Smooth muscle cell (in vitro differentiated cells): ENCODE measurements at regions not wholly inside any gene's neighbourhood (a gene's known extent, or its start where the extent isn't known, plus 50 kb on each side); places are given as distances from the start of the nearest gene placed in this dataset.

Experiments used
- DNase-seq: peaks from one replicate; lab custom pipeline; 2025; ENCODE audit not compliant: unreplicated experiment; lab: John Stamatoyannopoulos, UW
- H2AFZ ChIP-seq: fragments of 200-600 bp; sonication (generic); 2 replicates; pipeline ENCODE4 v1.6.0; 2016; ENCODE audit warnings: antibody characterized with exemption, low read depth, mild to moderate bottlenecking
- H3F3A ChIP-seq: fragments of 200-600 bp; sonication (generic); 2 replicates; pipeline ENCODE4 v1.6.0; 2017; ENCODE audit warnings: antibody characterized with exemption, low read depth
- H3K27ac ChIP-seq: fragments of 200-600 bp; sonication (generic); 2 replicates; pipeline ENCODE4 v1.5.1; 2016; ENCODE audit warnings: low read depth, mild to moderate bottlenecking
- H3K27me3 ChIP-seq: fragments of 200-600 bp; sonication (generic); 2 replicates; pipeline ENCODE4 v1.6.1; 2016; ENCODE audit warnings: low read depth, mild to moderate bottlenecking
- H3K36me3 ChIP-seq: fragments of 200-600 bp; sonication (generic); 2 replicates; pipeline ENCODE4 v1.5.1; 2016; ENCODE audit warnings: low read depth
- H3K4me1 ChIP-seq: fragments of 200-600 bp; sonication (generic); 2 replicates; pipeline ENCODE4 v1.5.1; 2016; ENCODE audit warnings: low read depth
- H3K4me2 ChIP-seq: fragments of 200-600 bp; sonication (generic); 2 replicates; pipeline ENCODE4 v1.6.0; 2016; ENCODE audit warnings: mild to moderate bottlenecking
- H3K4me3 ChIP-seq: fragments of 200-600 bp; sonication (generic); 2 replicates; pipeline ENCODE4 v1.5.1; 2016; ENCODE audit warnings: mild to moderate bottlenecking
- H3K79me2 ChIP-seq: fragments of 200-600 bp; sonication (generic); 2 replicates; pipeline ENCODE4 v1.6.0; 2016; ENCODE audit warnings: low read depth, mild to moderate bottlenecking
- H3K9ac ChIP-seq: fragments of 200-600 bp; sonication (generic); 2 replicates; pipeline ENCODE4 v1.6.0; 2016; ENCODE audit warnings: low read depth
- H3K9me3 ChIP-seq: fragments of 200-600 bp; sonication (generic); replicated peaks from 2 replicates; pipeline ENCODE4 v1.5.1; 2016; ENCODE audit warnings: low read depth
- H4K20me1 ChIP-seq: fragments of 200-600 bp; sonication (generic); 2 replicates; pipeline ENCODE4 v1.6.0; 2016; ENCODE audit warnings: low read depth
- WGBS: methylation state at CpG from one replicate; pipeline ENCODE4 v1.1.7; 2016; ENCODE audit warnings: low lambda C conversion rate; 5-methylcytosine and 5-hydroxymethylcytosine counted together
- TF ChIP-seq, protein P1 (sequence below): fragments of 200-600 bp; sonication (generic); IDR thresholded peaks from 2 replicates; pipeline ENCODE4 v1.5.1; 2017; ENCODE audit warnings: borderline replicate concordance, mild to moderate bottlenecking, antibody characterized with exemption; ENCODE audit not compliant: insufficient read depth, poor library complexity, severe bottlenecking

DNA sequence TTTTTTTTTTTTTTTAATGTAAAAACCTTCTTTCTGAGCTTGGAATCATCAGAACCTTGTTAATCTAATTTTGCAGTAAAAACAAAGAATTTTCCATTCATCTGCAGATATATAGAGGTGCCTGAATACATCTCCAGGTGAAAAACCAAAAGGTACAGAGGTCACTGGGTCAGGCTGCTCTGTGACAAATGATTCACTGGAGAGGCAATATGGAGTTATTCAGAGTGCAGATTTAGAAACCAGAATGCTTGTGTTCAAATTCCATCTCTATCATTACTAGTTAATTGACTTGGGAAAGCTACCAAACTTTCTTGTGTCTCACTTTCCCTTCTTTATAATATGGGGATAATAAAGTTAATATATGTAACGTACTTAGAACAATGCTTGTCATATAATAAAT, 51.5 kb upstream of the C1orf53 start:
- no peaks in the 10 kb centered on the region for H3K36me3 ChIP-seq
- no peaks in the 10 kb centered on the region for H3K9me3 ChIP-seq
- H3K27me3 ChIP-seq, result no peaks in the 10 kb centered on the region
- no peaks in the 10 kb centered on the region for H4K20me1 ChIP-seq
- H3F3A ChIP-seq, result no peaks in the 10 kb centered on the region
- H3K27ac ChIP-seq, result no peak overlapping the region
- H3K9ac ChIP-seq, result no peak overlapping the region
- DNase-seq, result no peak
- 90% methylated on average over 1 of the region's 1 CpG for WGBS
- H3K4me3 ChIP-seq, result no peak overlapping the region
- H3K4me2 ChIP-seq, result peak overlapping the region; percentile 63
- TF ChIP-seq, protein P1, sequence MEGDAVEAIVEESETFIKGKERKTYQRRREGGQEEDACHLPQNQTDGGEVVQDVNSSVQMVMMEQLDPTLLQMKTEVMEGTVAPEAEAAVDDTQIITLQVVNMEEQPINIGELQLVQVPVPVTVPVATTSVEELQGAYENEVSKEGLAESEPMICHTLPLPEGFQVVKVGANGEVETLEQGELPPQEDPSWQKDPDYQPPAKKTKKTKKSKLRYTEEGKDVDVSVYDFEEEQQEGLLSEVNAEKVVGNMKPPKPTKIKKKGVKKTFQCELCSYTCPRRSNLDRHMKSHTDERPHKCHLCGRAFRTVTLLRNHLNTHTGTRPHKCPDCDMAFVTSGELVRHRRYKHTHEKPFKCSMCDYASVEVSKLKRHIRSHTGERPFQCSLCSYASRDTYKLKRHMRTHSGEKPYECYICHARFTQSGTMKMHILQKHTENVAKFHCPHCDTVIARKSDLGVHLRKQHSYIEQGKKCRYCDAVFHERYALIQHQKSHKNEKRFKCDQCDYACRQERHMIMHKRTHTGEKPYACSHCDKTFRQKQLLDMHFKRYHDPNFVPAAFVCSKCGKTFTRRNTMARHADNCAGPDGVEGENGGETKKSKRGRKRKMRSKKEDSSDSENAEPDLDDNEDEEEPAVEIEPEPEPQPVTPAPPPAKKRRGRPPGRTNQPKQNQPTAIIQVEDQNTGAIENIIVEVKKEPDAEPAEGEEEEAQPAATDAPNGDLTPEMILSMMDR, result no peak
- H2AFZ ChIP-seq, result no peak overlapping the region
- H3K4me1 ChIP-seq, result no peaks in the 10 kb centered on the region
- no peaks in the 10 kb centered on the region for H3K79me2 ChIP-seq

DNA sequence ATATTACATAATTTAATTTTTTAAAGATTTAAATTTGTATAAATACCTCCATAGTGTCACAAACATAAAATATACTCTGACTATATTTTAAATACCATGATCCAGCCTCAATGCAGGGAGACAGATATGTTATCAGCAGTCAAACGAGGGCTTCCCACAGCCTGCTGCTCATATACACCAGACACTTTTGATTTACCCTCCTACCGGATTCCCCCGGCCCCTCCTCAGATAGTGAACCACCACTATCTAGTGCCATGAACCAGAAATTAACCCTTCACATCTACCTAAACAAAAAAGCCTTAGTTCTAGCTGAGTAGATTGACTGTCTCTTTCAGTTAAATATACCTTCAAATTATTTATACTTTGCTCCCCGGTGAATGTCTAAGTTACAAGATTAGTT, 52.4 kb upstream of the C1orf53 start:
- Histone ChIP-seq H2AFZ (peak overlapping the region; percentile 64), H3K27me3 (no peaks in the 10 kb centered on the region), H3K4me2 (peak overlapping the region; percentile 63), H3K36me3 (no peaks in the 10 kb centered on the region), H3K4me1 (peaks cover 1% of the 10 kb centered on the region), H3K79me2 (no peaks in the 10 kb centered on the region), H4K20me1 (no peaks in the 10 kb centered on the region), H3K9me3 (no peaks in the 10 kb centered on the region), H3K9ac (no peak overlapping the region), H3K27ac (no peak overlapping the region), H3K4me3 (no peak overlapping the region), H3F3A (no peaks in the 10 kb centered on the region)
- TF ChIP-seq, protein P1, result no peak
- WGBS, result 31% methylated on average over 4 of the region's 4 CpGs
- no peak for DNase-seq

DNA sequence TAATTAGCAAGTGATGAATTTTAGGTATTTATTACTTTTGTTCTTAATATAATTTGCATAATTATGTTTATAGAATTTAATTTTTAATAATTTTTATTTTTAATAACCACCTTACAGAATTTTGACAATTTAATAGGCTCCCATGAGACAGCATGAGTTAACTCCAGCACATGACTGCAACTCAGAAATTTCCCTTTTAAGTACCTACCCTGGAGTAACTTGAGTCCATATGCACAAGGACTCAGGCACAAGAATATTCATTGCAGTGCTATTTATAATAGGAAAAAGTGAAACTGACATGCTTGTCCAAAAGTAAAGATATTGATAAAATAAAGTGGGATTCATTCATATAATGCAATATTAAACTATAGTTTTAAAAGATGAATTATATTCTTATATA, 54.1 kb upstream of the C1orf53 start:
- TF ChIP-seq, protein P1, result no peak
- Histone ChIP-seq H3K4me1 (peaks cover 5% of the 10 kb centered on the region), H3K4me2 (no peak overlapping the region), H3K27me3 (no peaks in the 10 kb centered on the region), H3K4me3 (no peak overlapping the region), H3K79me2 (no peaks in the 10 kb centered on the region), H3K36me3 (no peaks in the 10 kb centered on the region), H2AFZ (no peak overlapping the region), H3K27ac (no peak overlapping the region), H3F3A (no peaks in the 10 kb centered on the region), H4K20me1 (no peaks in the 10 kb centered on the region), H3K9me3 (no peaks in the 10 kb centered on the region), H3K9ac (no peak overlapping the region)
- no peak for DNase-seq

DNA sequence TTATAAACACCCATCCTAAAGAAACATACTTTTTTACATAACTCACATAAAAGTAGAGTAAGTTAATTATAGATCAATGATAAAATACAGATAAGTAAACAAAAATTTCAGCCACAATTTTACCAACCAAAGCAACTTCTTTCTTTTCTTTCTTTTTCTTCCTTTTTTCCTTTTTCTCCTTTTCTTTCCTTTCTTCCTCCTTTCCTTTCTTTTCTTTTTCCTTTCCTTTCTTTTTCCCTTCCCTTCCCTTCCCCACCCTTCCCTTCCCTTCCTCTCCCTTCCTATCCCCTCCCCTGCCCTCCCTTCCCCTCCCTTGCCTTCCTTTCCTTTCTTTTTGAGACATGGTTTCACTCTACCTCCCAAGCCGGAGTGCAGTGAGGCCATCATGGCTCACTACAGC, 56.5 kb upstream of the C1orf53 start:
- Histone ChIP-seq H2AFZ (peak overlapping the region; percentile 8), H3K27ac (no peak overlapping the region), H3K4me3 (no peak overlapping the region), H3K79me2 (no peaks in the 10 kb centered on the region), H3K4me1 (peaks cover 5% of the 10 kb centered on the region), H3K36me3 (no peaks in the 10 kb centered on the region), H3F3A (no peaks in the 10 kb centered on the region), H4K20me1 (no peaks in the 10 kb centered on the region), H3K9me3 (no peaks in the 10 kb centered on the region), H3K27me3 (no peaks in the 10 kb centered on the region), H3K4me2 (no peak overlapping the region), H3K9ac (no peak overlapping the region)
- no peak for DNase-seq
- TF ChIP-seq, protein P1, result no peak
- WGBS, result 100% methylated on average over 1 of the region's 1 CpG
